ENCODE measurements at regions not wholly inside any gene's neighbourhood (a gene's known extent, or its start where the extent isn't known, plus 50 kb on each side); places are given as distances from the start of the nearest gene placed in this dataset.

- Histone ChIP-seq H3K27me3 (ENCODE audit: insufficient read depth, low read length) (peaks cover 7% of the 10 kb centered on the region; the same call in 1 of the 2 replicates), H2AFZ (ENCODE audit: low read depth, low read length, poor library complexity, severe bottlenecking) (no peak overlapping the region), H3K4me3 (replicated peaks in 1 of 2; ENCODE audit: low read depth in 1 of 2, low read length in 2 of 2) (no peak overlapping the region), H3K27ac (ENCODE audit: low read depth, low read length) (no peak overlapping the region), H3K36me3 (ENCODE audit: control insufficient read depth in 1 of 2, insufficient read depth in 2 of 2, low read length in 2 of 2) (no peaks in the 10 kb centered on the region), H3K9me3 (ENCODE audit: control insufficient read depth in 1 of 2, insufficient read depth in 1 of 2, low read depth in 1 of 2, low read length in 2 of 2) (no peaks in the 10 kb centered on the region), H3K9me2 (ENCODE audit: insufficient read depth) (no peaks in the 10 kb centered on the region), H3K4me1 (ENCODE audit: control insufficient read depth in 1 of 2, insufficient read depth in 2 of 2, low read length in 2 of 2) (no peaks in the 10 kb centered on the region), H4K20me1 (ENCODE audit: insufficient read depth) (no peaks in the 10 kb centered on the region), H3K9ac (ENCODE audit: low read length) (no peak overlapping the region), H3K79me2 (ENCODE audit: insufficient read depth, low read length) (no peaks in the 10 kb centered on the region), H3K4me2 (ENCODE audit: low read length) (no peak overlapping the region)
- no TSS peak for BruUV-seq (replicated peaks)
- DNase-seq (ENCODE audit: low read depth, low spot score), result no peak
- ChIA-PET CTCF (no interaction called here), RAD21 (ENCODE audit: low non-redundant PET in 1 of 2, low total read pairs in 2 of 2, uncharacterized antibody in 2 of 2, unreplicated experiment in 2 of 2) (no interaction called here), POLR2A (no interaction called here)
- TF ChIP-seq SP1 (IDR thresholded peaks at IDR 0.05; ENCODE audit: low read depth) (no peak), ZFX (IDR thresholded peaks at IDR 0.05) (no peak), CBX3 (IDR thresholded peaks at IDR 0.05; ENCODE audit: low read depth) (no peak), JUND (IDR thresholded peaks at IDR 0.05) (no peak), CTCF (IDR thresholded peaks at IDR 0.05 in 2 of 3, conservative IDR thresholded peaks at IDR 0.05 in 1 of 3; ENCODE audit: borderline replicate concordance in 1 of 3, insufficient read depth in 1 of 3, low read depth in 2 of 3, low read length in 2 of 3) (no peak), FOSL1 (IDR thresholded peaks at IDR 0.05; ENCODE audit: low read depth) (no peak), ZNF274 (IDR thresholded peaks at IDR 0.05; ENCODE audit: low read depth, low read length) (no peak), EZH2phosphoT487 (IDR thresholded peaks at IDR 0.05; ENCODE audit: borderline replicate concordance) (no peak), SRF (IDR thresholded peaks at IDR 0.05; ENCODE audit: low read depth) (no peak), YY1 (IDR thresholded peaks at IDR 0.05; ENCODE audit: extremely low read depth, insufficient replicate concordance, low read depth, low read length) (no peak), EGR1 (IDR thresholded peaks at IDR 0.05; ENCODE audit: low read depth) (no peak), EZH2 (IDR thresholded peaks at IDR 0.05) (no peak), POLR2AphosphoS5 (IDR thresholded peaks at IDR 0.05; ENCODE audit: low read depth, low read length) (no peak), SIN3A (IDR thresholded peaks at IDR 0.05; ENCODE audit: low read depth) (no peak), TCF7L2 (IDR thresholded peaks at IDR 0.05; ENCODE audit: borderline replicate concordance, extremely low read depth, insufficient read depth, insufficient read length) (no peak), RAD21 (IDR thresholded peaks at IDR 0.05; ENCODE audit: low read depth) (no peak)
- TF ChIP-seq, protein P1, sequence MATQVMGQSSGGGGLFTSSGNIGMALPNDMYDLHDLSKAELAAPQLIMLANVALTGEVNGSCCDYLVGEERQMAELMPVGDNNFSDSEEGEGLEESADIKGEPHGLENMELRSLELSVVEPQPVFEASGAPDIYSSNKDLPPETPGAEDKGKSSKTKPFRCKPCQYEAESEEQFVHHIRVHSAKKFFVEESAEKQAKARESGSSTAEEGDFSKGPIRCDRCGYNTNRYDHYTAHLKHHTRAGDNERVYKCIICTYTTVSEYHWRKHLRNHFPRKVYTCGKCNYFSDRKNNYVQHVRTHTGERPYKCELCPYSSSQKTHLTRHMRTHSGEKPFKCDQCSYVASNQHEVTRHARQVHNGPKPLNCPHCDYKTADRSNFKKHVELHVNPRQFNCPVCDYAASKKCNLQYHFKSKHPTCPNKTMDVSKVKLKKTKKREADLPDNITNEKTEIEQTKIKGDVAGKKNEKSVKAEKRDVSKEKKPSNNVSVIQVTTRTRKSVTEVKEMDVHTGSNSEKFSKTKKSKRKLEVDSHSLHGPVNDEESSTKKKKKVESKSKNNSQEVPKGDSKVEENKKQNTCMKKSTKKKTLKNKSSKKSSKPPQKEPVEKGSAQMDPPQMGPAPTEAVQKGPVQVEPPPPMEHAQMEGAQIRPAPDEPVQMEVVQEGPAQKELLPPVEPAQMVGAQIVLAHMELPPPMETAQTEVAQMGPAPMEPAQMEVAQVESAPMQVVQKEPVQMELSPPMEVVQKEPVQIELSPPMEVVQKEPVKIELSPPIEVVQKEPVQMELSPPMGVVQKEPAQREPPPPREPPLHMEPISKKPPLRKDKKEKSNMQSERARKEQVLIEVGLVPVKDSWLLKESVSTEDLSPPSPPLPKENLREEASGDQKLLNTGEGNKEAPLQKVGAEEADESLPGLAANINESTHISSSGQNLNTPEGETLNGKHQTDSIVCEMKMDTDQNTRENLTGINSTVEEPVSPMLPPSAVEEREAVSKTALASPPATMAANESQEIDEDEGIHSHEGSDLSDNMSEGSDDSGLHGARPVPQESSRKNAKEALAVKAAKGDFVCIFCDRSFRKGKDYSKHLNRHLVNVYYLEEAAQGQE (IDR thresholded peaks at IDR 0.05; ENCODE audit: low read depth), result no peak
- TF ChIP-seq, protein P2, sequence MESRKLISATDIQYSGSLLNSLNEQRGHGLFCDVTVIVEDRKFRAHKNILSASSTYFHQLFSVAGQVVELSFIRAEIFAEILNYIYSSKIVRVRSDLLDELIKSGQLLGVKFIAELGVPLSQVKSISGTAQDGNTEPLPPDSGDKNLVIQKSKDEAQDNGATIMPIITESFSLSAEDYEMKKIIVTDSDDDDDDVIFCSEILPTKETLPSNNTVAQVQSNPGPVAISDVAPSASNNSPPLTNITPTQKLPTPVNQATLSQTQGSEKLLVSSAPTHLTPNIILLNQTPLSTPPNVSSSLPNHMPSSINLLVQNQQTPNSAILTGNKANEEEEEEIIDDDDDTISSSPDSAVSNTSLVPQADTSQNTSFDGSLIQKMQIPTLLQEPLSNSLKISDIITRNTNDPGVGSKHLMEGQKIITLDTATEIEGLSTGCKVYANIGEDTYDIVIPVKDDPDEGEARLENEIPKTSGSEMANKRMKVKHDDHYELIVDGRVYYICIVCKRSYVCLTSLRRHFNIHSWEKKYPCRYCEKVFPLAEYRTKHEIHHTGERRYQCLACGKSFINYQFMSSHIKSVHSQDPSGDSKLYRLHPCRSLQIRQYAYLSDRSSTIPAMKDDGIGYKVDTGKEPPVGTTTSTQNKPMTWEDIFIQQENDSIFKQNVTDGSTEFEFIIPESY (IDR thresholded peaks at IDR 0.05; ENCODE audit: extremely low read depth, insufficient replicate concordance, low read length), result no peak
- TF ChIP-seq, protein P3, sequence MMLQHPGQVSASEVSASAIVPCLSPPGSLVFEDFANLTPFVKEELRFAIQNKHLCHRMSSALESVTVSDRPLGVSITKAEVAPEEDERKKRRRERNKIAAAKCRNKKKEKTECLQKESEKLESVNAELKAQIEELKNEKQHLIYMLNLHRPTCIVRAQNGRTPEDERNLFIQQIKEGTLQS (IDR thresholded peaks at IDR 0.05), result no peak
- intact Hi-C loops (cut with micrococcal nuclease), result no loop called here
- ATAC-seq, result no peak
Measured at GRCh38 chr2:152890736-152891135, 172.3 kb downstream of the ARL6IP6 start.

Data from HCT116 (cell line).